Spleen (tissue), 7 donors: ENCODE measurements at regions not wholly inside any gene's neighbourhood (a gene's known extent, or its start where the extent isn't known, plus 50 kb on each side); places are given as distances from the start of the nearest gene placed in this dataset.

Experiments used
- CTCF ChIP-seq, 11 experiments: fragments of 200-600 bp in 7 of 11; fragments of 450-650 bp in 4 of 11; sonication (generic) in 4 of 11; IDR thresholded peaks in 8 of 11; conservative IDR thresholded peaks in 3 of 11; 1 replicate in 7 of 11; 2 replicates in 4 of 11; pipeline versions ENCODE4 v1.4.0 to v1.8.0; 2016 to 2021; ENCODE audit warnings: antibody characterized with exemption in 11 of 11, inconsistent platforms in 4 of 11, mild to moderate bottlenecking in 1 of 11
- POLR2A ChIP-seq, 3 donors: fragments of 450-650 bp; IDR thresholded peaks; one replicate each; pipeline ENCODE4 v1.5.1; 2017; ENCODE audit warnings: antibody characterized with exemption in 3 of 3, mild to moderate bottlenecking in 1 of 3
- POLR2AphosphoS5 ChIP-seq, 3 donors: sonication (generic); formaldehyde crosslinking; IDR thresholded peaks; one replicate each; pipeline ENCODE4 v1.5.1; 2017; ENCODE audit warnings: antibody characterized with exemption in 3 of 3
- donor health status: DM: no; HTN: no; CAD: no; lungs with moderate emphysema.
- donor health status: DM: no; HTN: no; CAD: no.
- donor health status: DM: no; HTN: no; CAD: no.

- TF ChIP-seq CTCF (IDR thresholded peaks at IDR 0.05 in 8 of 11, conservative IDR thresholded peaks at IDR 0.05 in 3 of 11): no peak
- TF ChIP-seq POLR2A (IDR thresholded peaks at IDR 0.05): no peak
- TF ChIP-seq POLR2AphosphoS5 (IDR thresholded peaks at IDR 0.05): no peak
These were observed 218.3 kb downstream of the TTC6 start for GRCh38 chr14:37813732-37814131.
